ENCODE measurements at regions not wholly inside any gene's neighbourhood (a gene's known extent, or its start where the extent isn't known, plus 50 kb on each side); places are given as distances from the start of the nearest gene placed in this dataset.

DNA sequence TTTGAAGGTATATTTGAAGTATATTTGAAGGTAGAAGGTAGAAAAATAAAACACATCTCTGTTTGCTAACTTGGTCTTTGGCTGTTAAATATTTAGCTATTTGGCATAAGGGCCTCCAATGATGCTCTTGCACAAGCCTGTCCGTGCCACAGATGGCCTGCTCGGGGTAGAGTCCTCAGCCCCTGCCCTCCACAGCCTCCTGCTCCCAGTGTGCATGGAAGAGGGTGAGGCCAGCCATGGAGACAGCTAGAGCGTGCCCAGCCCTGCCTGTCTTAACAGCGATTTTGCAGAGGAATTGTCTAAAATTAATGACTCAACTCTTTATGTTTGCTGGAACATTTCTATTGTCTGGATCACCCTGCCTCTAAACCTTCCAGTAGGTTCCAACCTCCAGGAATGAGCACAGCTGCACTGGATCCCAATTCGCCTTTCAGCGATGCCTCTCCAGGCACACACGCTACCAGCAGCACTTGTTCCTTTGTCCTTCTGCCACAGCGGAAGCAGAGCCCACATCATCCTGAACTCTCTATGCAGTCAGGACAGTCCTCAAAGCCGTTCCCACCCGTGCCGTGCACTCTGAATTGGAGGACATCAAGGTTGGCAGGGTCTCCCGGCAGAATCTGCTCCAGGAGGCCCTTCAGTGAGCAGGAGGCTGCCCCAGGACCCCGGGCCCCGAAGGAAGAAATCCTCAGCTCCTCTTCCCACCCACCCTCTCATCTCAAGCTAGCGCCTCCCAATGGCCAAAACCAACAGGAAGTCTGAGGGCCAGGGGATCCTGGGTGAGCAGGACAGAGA, 254.0 kb upstream of the IRX1 start:
- TF ChIP-seq, protein P1, sequence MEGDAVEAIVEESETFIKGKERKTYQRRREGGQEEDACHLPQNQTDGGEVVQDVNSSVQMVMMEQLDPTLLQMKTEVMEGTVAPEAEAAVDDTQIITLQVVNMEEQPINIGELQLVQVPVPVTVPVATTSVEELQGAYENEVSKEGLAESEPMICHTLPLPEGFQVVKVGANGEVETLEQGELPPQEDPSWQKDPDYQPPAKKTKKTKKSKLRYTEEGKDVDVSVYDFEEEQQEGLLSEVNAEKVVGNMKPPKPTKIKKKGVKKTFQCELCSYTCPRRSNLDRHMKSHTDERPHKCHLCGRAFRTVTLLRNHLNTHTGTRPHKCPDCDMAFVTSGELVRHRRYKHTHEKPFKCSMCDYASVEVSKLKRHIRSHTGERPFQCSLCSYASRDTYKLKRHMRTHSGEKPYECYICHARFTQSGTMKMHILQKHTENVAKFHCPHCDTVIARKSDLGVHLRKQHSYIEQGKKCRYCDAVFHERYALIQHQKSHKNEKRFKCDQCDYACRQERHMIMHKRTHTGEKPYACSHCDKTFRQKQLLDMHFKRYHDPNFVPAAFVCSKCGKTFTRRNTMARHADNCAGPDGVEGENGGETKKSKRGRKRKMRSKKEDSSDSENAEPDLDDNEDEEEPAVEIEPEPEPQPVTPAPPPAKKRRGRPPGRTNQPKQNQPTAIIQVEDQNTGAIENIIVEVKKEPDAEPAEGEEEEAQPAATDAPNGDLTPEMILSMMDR (conservative IDR thresholded peaks at IDR 0.05) = no peak
- no peak for TF ChIP-seq EZH2 (IDR thresholded peaks at IDR 0.05; ENCODE audit: low read depth)
